GM19240 (cell line): ENCODE measurements at regions not wholly inside any gene's neighbourhood (a gene's known extent, or its start where the extent isn't known, plus 50 kb on each side); places are given as distances from the start of the nearest gene placed in this dataset.
"Not testable (repeated sequence)": the region's sequence is repeated elsewhere in the genome, so short reads cannot be mapped to it uniquely, and the experiment has no call there.

Source experiments
- DNase-seq: peaks from one replicate; pipeline ENCODE4 v3.0.0; 2011; ENCODE audit warnings: low spot score; ENCODE audit not compliant: insufficient read length

GRCh38 chr14:105691321-105692109 is 165.1 kb downstream of the TMEM121 start:
- DNase-seq, result not testable (repeated sequence)

- DNase-seq, result not testable (repeated sequence)
Observed at GRCh38 chr14:105692110-105692685, 165.8 kb downstream of the TMEM121 start.

DNA sequence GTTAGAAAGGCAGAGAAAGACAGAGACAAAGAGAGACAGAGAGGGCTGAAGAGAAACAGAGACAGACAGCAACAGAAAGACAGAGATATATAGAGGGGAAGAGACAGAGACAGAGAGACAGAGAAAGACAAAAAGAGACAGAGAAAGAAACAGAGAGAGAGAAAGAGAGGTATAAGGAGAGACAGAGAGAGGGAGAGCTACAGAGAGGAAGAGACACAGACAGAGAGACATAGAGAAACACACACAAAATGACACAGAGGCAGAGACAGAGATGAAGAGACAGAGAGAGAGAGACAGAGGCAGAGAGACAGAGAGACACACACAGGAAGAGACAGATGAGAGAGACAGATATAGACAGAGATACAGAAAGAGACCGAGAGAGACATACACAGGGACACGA is 168.6 kb downstream of the TMEM121 start:
- DNase-seq, result no peak

DNA sequence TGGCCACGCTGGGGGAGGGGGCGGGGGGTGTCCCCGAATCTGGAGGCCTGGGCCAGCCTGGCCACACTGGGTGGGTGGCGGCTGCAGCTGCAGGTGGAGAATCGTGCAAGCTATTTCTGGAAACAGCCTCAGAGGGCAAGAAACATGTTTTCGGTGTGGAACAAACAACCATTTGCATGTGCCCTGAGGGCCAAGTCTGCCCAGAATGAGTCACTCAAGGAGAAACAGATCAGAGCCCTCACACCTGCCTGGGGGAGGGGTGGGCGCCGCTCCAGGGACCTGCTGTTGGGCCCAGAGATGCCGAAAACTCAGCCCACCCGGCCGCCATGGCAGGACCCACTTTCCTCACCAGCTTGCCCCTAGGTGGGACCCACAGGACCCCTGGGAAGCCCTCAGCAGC is 170.0 kb downstream of the TMEM121 start:
- DNase-seq, result not testable (repeated sequence)

GRCh38 chr14:105697414-105697813 is 171.0 kb downstream of the TMEM121 start:
- not testable (repeated sequence) for DNase-seq

DNA sequence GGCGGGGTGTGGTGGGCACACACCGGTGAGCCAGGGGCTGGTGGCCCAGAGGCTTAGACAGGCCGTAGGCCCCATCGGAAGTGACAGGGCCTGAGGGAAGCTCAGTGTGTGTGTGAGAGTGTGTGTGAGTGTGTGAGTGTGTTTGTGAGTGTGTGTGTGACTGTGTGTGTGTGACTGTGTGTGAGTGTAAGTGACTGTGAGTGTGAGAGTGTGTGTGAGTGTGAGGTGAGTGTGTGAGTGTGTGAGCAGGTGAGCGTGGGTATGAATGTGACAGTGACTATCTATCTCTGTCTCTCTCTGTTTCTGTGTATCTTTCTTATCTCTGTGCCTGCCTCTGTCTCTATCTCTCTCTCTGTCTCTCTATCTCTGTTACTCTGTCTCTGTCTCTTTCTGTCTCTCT is 171.6 kb downstream of the TMEM121 start:
- not testable (repeated sequence) for DNase-seq

DNA sequence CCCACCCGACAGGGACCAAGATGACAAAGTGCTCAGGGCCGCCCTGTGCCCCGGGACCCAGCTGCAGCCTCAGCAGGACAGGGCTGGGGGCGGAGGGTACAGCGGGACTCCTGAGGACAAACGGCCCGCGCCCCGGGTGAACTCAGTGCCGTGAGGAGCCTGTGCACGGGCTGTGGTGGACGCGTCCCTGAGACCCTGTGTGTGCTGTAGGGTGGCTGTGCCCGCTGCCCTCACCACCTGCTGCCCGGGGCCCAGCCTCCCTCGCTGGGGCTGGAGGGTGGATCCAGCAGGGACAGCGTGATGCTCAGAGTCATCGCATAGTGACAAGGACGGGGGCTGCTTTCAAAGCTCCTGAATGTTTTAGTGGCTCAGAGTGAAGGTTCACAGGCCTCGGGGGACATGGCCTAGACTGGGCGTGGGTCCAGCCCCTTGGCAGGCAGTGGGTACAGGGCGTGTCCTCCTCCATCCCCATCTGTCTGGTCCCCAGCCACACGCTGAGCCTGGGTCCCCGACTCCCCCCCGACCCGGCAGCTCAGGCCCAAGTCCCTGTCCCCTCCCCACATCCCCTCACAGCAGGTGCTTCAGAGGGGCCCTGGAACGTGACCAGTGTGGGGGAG is 172.7 kb downstream of the TMEM121 start:
- not testable (repeated sequence) for DNase-seq

DNA sequence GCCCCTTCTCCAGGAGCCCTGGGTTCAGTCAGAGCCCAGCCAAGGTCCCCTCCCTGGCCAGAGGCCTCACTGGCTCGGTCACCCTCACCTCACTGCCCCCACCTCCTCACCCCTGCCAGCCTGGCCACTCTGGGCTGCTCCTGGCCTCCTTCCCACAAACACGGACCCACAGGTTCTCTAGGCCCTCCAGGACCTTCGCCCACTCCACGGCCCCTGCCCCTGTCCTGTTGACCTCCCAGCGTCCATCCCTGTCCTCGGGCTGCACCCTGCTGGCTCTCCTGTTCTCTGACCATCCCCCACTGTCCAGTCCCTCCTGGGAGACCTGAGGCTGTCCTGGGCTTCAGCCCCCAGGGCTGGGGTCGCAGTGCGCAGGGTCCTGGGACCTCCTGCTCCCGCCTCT is 173.3 kb downstream of the TMEM121 start:
- not testable (repeated sequence) for DNase-seq

- DNase-seq, result not testable (repeated sequence)
Observed at GRCh38 chr14:105700146-105700545, 173.8 kb downstream of the TMEM121 start.

- DNase-seq, result peak; percentile 74
Observed at GRCh38 chr14:105700622-105701288, 174.4 kb downstream of the TMEM121 start.

GRCh38 chr14:105701456-105702274 is 175.3 kb downstream of the TMEM121 start:
- no peak for DNase-seq

DNA sequence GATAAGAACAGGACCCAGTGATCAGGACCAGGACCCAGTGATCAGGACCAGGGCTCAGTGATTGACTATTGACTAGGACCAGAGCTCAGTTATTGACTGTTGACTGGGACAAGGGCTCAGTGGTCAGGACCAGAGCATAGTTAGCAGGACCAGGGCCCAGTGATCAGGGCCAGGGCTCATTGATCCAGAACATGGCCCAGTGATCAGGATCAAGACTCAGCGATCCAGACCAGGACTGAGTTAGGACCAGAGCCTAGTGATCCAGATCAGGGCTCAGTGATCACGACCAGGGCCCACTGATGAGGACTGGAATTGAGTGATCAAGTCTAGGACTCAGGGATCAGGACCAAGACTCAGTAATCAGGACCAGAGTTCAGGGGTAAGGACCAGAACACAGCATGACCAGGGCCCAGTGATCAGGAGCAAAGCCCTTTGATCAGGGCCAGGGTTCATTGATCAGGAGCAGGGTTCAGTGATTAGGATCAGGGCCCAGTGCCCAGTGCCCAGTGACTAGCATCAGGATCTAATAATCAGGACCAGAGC is 176.0 kb downstream of the TMEM121 start:
- DNase-seq, result no peak

DNA sequence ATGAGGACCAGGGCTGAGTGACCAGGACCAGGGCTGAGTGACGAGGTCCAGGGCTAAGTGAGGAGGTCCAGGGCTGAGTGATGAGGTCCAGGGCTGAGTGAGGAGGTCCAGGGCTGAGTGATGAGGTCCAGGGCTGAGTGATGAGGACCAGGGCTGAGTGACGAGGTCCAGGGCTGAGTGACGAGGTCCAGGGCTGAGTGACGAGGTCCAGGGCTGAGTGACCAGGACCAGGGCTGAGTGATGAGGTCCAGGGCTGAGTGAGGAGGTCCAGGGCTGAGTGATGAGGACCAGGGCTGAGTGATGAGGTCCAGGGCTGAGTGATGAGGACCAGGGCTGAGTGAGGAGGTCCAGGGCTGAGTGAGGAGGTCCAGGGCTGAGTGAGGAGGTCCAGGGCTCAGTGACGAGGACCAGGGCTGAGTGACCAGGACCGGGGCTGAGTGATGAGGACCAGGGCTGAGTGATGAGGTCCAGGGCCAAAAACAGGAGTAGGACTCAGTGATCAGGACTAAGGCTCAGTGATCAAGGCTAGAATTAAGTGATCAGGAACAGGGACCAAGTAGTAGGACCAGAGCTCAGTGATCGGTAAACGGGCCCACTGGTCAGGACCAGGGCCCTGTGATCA is 176.8 kb downstream of the TMEM121 start:
- DNase-seq, result not testable (repeated sequence)

- DNase-seq, result not testable (repeated sequence)
Observed at GRCh38 chr14:105704091-105704490, 177.7 kb downstream of the TMEM121 start.

GRCh38 chr14:105704492-105704891 is 178.1 kb downstream of the TMEM121 start:
- not testable (repeated sequence) for DNase-seq

DNA sequence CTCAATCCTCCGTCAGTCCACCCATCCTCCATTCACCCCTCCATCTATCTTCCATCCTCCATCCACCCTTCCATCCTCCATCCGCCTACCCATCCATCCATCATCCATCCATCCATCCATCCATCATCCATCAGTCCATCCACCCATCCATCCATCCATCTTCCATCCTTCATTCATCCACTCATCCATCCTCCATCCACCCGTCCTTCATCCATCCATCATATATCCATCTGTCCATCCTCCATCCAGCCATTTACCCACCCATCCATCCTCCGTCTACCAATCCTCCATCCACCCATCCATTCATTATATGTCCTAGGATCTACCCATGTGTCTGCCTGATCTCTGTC is 179.1 kb downstream of the TMEM121 start:
- DNase-seq, result not testable (repeated sequence)

GRCh38 chr14:105705862-105706700 is 179.7 kb downstream of the TMEM121 start:
- peak; percentile 50 for DNase-seq

- not testable (repeated sequence) for DNase-seq
Observed at GRCh38 chr14:105706701-105707019, 180.3 kb downstream of the TMEM121 start.

GRCh38 chr14:105707099-105707498 is 180.7 kb downstream of the TMEM121 start:
- DNase-seq, result not testable (repeated sequence)
